ENCODE measurements at regions not wholly inside any gene's neighbourhood (a gene's known extent, or its start where the extent isn't known, plus 50 kb on each side); places are given as distances from the start of the nearest gene placed in this dataset.

GRCh38 chr3:110099711-110100110, 762.4 kb upstream of the DPPA4 start:
- no peak overlapping the region for H3K4me3 ChIP-seq
- H3K36me3 ChIP-seq, result no peaks in the 10 kb centered on the region
- no peaks in the 10 kb centered on the region for H3K9me3 ChIP-seq (replicated peaks in 1 of 11)
- no peak overlapping the region for H3K27ac ChIP-seq
- H3K4me2 ChIP-seq, result no peak overlapping the region
- no peak overlapping the region for H3K9ac ChIP-seq
- no peak for TF ChIP-seq Cebpa-rat (IDR thresholded peaks at IDR 0.05)
- no peaks in the 10 kb centered on the region for H4K20me1 ChIP-seq
- no peaks in the 10 kb centered on the region for H3K27me3 ChIP-seq
- no peaks in the 10 kb centered on the region for H3K4me1 ChIP-seq

- TF ChIP-seq Cebpa-rat (IDR thresholded peaks at IDR 0.05), result no peak
- Histone ChIP-seq H3K36me3 (no peaks in the 10 kb centered on the region), H3K27me3 (no peaks in the 10 kb centered on the region), H3K27ac (no peak overlapping the region), H4K20me1 (no peaks in the 10 kb centered on the region), H3K9me3 (replicated peaks in 1 of 11) (no peaks in the 10 kb centered on the region), H3K9ac (no peak overlapping the region), H3K4me3 (no peak overlapping the region), H3K4me2 (no peak overlapping the region), H3K4me1 (no peaks in the 10 kb centered on the region)
These were observed 764.0 kb upstream of the DPPA4 start for GRCh38 chr3:110101361-110101760.

GRCh38 chr3:110106805-110107204, 769.5 kb upstream of the DPPA4 start:
- Histone ChIP-seq H3K4me2 (no peak overlapping the region), H3K36me3 (no peaks in the 10 kb centered on the region), H3K4me3 (no peak overlapping the region), H3K4me1 (peaks cover 0 to under 1% (median 0%) of the 10 kb centered on the region in 10 experiments; a peak in 1 of 20 replicates), H4K20me1 (no peaks in the 10 kb centered on the region), H3K9me3 (replicated peaks in 1 of 11) (no peaks in the 10 kb centered on the region), H3K9ac (no peak overlapping the region), H3K27me3 (no peaks in the 10 kb centered on the region), H3K27ac (no peak overlapping the region)
- TF ChIP-seq Cebpa-rat (IDR thresholded peaks at IDR 0.05), result no peak

GRCh38 chr3:110123946-110124345, 786.6 kb upstream of the DPPA4 start:
- no peak overlapping the region for H3K9ac ChIP-seq
- H3K4me1 ChIP-seq, result no peaks in the 10 kb centered on the region
- H3K36me3 ChIP-seq, result no peaks in the 10 kb centered on the region
- H3K27me3 ChIP-seq, result no peaks in the 10 kb centered on the region
- H3K9me3 ChIP-seq (replicated peaks in 1 of 11), result no peaks in the 10 kb centered on the region; a peak in 1 of 22 replicates
- H3K27ac ChIP-seq, result no peak overlapping the region
- no peak for TF ChIP-seq Cebpa-rat (IDR thresholded peaks at IDR 0.05)
- no peaks in the 10 kb centered on the region for H4K20me1 ChIP-seq
- no peak overlapping the region for H3K4me2 ChIP-seq
- no peak overlapping the region for H3K4me3 ChIP-seq

GRCh38 chr3:110126065-110126464, 788.7 kb upstream of the DPPA4 start:
- Histone ChIP-seq H3K36me3 (no peaks in the 10 kb centered on the region), H4K20me1 (no peaks in the 10 kb centered on the region), H3K4me3 (no peak overlapping the region), H3K4me2 (no peak overlapping the region), H3K9ac (no peak overlapping the region), H3K9me3 (replicated peaks in 1 of 11) (no peaks in the 10 kb centered on the region; a peak in 1 of 22 replicates), H3K4me1 (no peaks in the 10 kb centered on the region), H3K27ac (no peak overlapping the region), H3K27me3 (no peaks in the 10 kb centered on the region)
- no peak for TF ChIP-seq Cebpa-rat (IDR thresholded peaks at IDR 0.05)

GRCh38 chr3:110133971-110134370, 796.6 kb upstream of the DPPA4 start:
- TF ChIP-seq Cebpa-rat (IDR thresholded peaks at IDR 0.05), result no peak
- Histone ChIP-seq H4K20me1 (no peaks in the 10 kb centered on the region), H3K27me3 (no peaks in the 10 kb centered on the region), H3K9ac (no peak overlapping the region), H3K4me3 (no peak overlapping the region), H3K4me1 (no peaks in the 10 kb centered on the region), H3K36me3 (no peaks in the 10 kb centered on the region), H3K9me3 (replicated peaks in 1 of 11) (peaks cover 0 to 31% (median 7%) of the 10 kb centered on the region in 11 experiments; a peak in 12 of 22 replicates), H3K27ac (no peak overlapping the region), H3K4me2 (no peak overlapping the region)

- Histone ChIP-seq H3K27me3 (no peaks in the 10 kb centered on the region), H3K4me1 (no peaks in the 10 kb centered on the region), H3K9ac (no peak overlapping the region), H3K4me3 (no peak overlapping the region), H4K20me1 (no peaks in the 10 kb centered on the region), H3K9me3 (replicated peaks in 1 of 11) (peaks cover 0 to 31% (median 7%) of the 10 kb centered on the region in 11 experiments; a peak in 11 of 22 replicates), H3K27ac (no peak overlapping the region), H3K36me3 (no peaks in the 10 kb centered on the region), H3K4me2 (no peak overlapping the region)
- no peak for TF ChIP-seq Cebpa-rat (IDR thresholded peaks at IDR 0.05)
These were observed 801.7 kb upstream of the DPPA4 start for GRCh38 chr3:110139048-110139447.

- Histone ChIP-seq H4K20me1 (no peaks in the 10 kb centered on the region), H3K4me3 (no peak overlapping the region), H3K4me1 (no peaks in the 10 kb centered on the region), H3K27ac (no peak overlapping the region), H3K27me3 (no peaks in the 10 kb centered on the region), H3K4me2 (no peak overlapping the region), H3K9me3 (replicated peaks in 1 of 11) (peaks cover 0 to 31% (median 7%) of the 10 kb centered on the region in 11 experiments; a peak in 10 of 22 replicates), H3K9ac (no peak overlapping the region), H3K36me3 (no peaks in the 10 kb centered on the region)
- no peak for TF ChIP-seq Cebpa-rat (IDR thresholded peaks at IDR 0.05)
These were observed 802.5 kb upstream of the DPPA4 start for GRCh38 chr3:110139821-110140220.

- no peaks in the 10 kb centered on the region for H3K36me3 ChIP-seq
- no peaks in the 10 kb centered on the region for H3K4me1 ChIP-seq
- no peak overlapping the region for H3K4me2 ChIP-seq
- no peak overlapping the region for H3K4me3 ChIP-seq
- H3K27me3 ChIP-seq, result no peaks in the 10 kb centered on the region
- TF ChIP-seq Cebpa-rat (IDR thresholded peaks at IDR 0.05), result no peak
- H4K20me1 ChIP-seq, result no peaks in the 10 kb centered on the region
- H3K27ac ChIP-seq, result no peak overlapping the region
- H3K9ac ChIP-seq, result no peak overlapping the region
- H3K9me3 ChIP-seq (replicated peaks in 1 of 11), result no peaks in the 10 kb centered on the region
These were observed 812.4 kb upstream of the DPPA4 start for GRCh38 chr3:110149763-110150162.

- H3K4me3 ChIP-seq, result no peak overlapping the region
- no peaks in the 10 kb centered on the region for H3K36me3 ChIP-seq
- H3K4me1 ChIP-seq, result peaks cover 0 to 8% (median 0%) of the 10 kb centered on the region in 10 experiments; a peak in 3 of 20 replicates
- H4K20me1 ChIP-seq, result no peaks in the 10 kb centered on the region
- H3K4me2 ChIP-seq, result peak overlapping the region in 5 of 11 experiments; percentile 1 to 55 (median 20); a peak in 6 of 22 replicates
- no peaks in the 10 kb centered on the region for H3K27me3 ChIP-seq
- H3K9ac ChIP-seq, result no peak overlapping the region
- no peak for TF ChIP-seq Cebpa-rat (IDR thresholded peaks at IDR 0.05)
- no peak overlapping the region for H3K27ac ChIP-seq
- H3K9me3 ChIP-seq (replicated peaks in 1 of 11), result peaks cover 0 to 1% (median 0%) of the 10 kb centered on the region in 11 experiments; a peak in 1 of 22 replicates
These were observed 819.9 kb upstream of the DPPA4 start for GRCh38 chr3:110157221-110157620.
